ENCODE measurements at regions not wholly inside any gene's neighbourhood (a gene's known extent, or its start where the extent isn't known, plus 50 kb on each side); places are given as distances from the start of the nearest gene placed in this dataset.

- TF ChIP-seq, protein P1, sequence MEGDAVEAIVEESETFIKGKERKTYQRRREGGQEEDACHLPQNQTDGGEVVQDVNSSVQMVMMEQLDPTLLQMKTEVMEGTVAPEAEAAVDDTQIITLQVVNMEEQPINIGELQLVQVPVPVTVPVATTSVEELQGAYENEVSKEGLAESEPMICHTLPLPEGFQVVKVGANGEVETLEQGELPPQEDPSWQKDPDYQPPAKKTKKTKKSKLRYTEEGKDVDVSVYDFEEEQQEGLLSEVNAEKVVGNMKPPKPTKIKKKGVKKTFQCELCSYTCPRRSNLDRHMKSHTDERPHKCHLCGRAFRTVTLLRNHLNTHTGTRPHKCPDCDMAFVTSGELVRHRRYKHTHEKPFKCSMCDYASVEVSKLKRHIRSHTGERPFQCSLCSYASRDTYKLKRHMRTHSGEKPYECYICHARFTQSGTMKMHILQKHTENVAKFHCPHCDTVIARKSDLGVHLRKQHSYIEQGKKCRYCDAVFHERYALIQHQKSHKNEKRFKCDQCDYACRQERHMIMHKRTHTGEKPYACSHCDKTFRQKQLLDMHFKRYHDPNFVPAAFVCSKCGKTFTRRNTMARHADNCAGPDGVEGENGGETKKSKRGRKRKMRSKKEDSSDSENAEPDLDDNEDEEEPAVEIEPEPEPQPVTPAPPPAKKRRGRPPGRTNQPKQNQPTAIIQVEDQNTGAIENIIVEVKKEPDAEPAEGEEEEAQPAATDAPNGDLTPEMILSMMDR (IDR thresholded peaks at IDR 0.05): no peak
- TF ChIP-seq POLR2A (IDR thresholded peaks at IDR 0.05): no peak
These were observed 462.0 kb upstream of the THRB start for GRCh38 chr3:24956613-24957012.

Data from testis (tissue), 2 donors.